SK-N-SH treated with all-trans-retinoic acid at 6 μM for 48 hours (cell line): ENCODE measurements at regions not wholly inside any gene's neighbourhood (a gene's known extent, or its start where the extent isn't known, plus 50 kb on each side); places are given as distances from the start of the nearest gene placed in this dataset.

ENCODE experiments used
- ARNTL ChIP-seq: fragments of 450-650 bp; formaldehyde crosslinking; IDR thresholded peaks from 2 replicates; pipeline ENCODE4 v1.5.0; 2020; ENCODE audit warnings: low read depth, mild to moderate bottlenecking, moderate library complexity, borderline replicate concordance
- BACH2 ChIP-seq: fragments of 250-450 bp; sonication (Bioruptor Pico); IDR thresholded peaks from 2 replicates; pipeline ENCODE4 v1.9.0; 2021; ENCODE audit warnings: mild to moderate bottlenecking, borderline replicate concordance
- CSDC2 ChIP-seq: fragments of 250-450 bp; sonication (Bioruptor Pico); IDR thresholded peaks from 2 replicates; pipeline ENCODE4 v1.5.0; 2020; ENCODE audit warnings: mild to moderate bottlenecking, moderate library complexity
- GLIS3 ChIP-seq: fragments of 250-450 bp; sonication (Bioruptor Pico); IDR thresholded peaks from 2 replicates; pipeline ENCODE4 v1.5.0; 2020; ENCODE audit warnings: mild to moderate bottlenecking, moderate library complexity
- ISL1 ChIP-seq: fragments of 250-450 bp; sonication (Bioruptor Pico); IDR thresholded peaks from 2 replicates; pipeline ENCODE4 v2.1.2; 2022; ENCODE audit warnings: mild to moderate bottlenecking, moderate library complexity
- OSR1 ChIP-seq: fragments of 250-450 bp; sonication (Bioruptor Pico); IDR thresholded peaks from 2 replicates; pipeline ENCODE4 v1.8.0; 2022; ENCODE audit warnings: moderate library complexity, mild to moderate bottlenecking, inconsistent platforms
- PPARA ChIP-seq: fragments of 250-450 bp; sonication (Bioruptor Pico); IDR thresholded peaks from 2 replicates; pipeline ENCODE4 v1.5.0; 2020; ENCODE audit warnings: mild to moderate bottlenecking, borderline replicate concordance
- ZFP30 ChIP-seq: fragments of 450-650 bp; formaldehyde crosslinking; IDR thresholded peaks from 2 replicates; pipeline ENCODE4 v1.5.0; 2022; ENCODE audit warnings: mild to moderate bottlenecking, moderate library complexity
- ZNF565 ChIP-seq: fragments of 450-650 bp; formaldehyde crosslinking; conservative IDR thresholded peaks from 2 replicates; pipeline ENCODE4 v1.5.0; 2020; ENCODE audit warnings: low read depth, mild to moderate bottlenecking, moderate library complexity
- ZNF70 ChIP-seq: fragments of 450-650 bp; formaldehyde crosslinking; IDR thresholded peaks from 2 replicates; pipeline ENCODE4 v1.5.0; 2020; ENCODE audit warnings: mild to moderate bottlenecking, moderate library complexity
- TF ChIP-seq, protein P1 (sequence below): fragments of 250-450 bp; sonication (Bioruptor Pico); IDR thresholded peaks from 2 replicates; pipeline ENCODE4 v1.8.0; 2020; ENCODE audit warnings: mild to moderate bottlenecking, moderate library complexity, borderline replicate concordance
- TF ChIP-seq, protein P2 (sequence below): fragments of 250-450 bp; sonication (Bioruptor Pico); IDR thresholded peaks from 2 replicates; pipeline ENCODE4 v1.8.0; 2021; ENCODE audit warnings: low read depth, mild to moderate bottlenecking, moderate library complexity, borderline replicate concordance
- TF ChIP-seq, protein P3 (sequence below): fragments of 250-450 bp; sonication (Bioruptor Pico); IDR thresholded peaks from 2 replicates; pipeline ENCODE4 v1.5.1; 2020; ENCODE audit warnings: low read depth, mild to moderate bottlenecking, moderate library complexity
- TF ChIP-seq, protein P4 (sequence below): fragments of 250-450 bp; sonication (Bioruptor Pico); IDR thresholded peaks from 2 replicates; pipeline ENCODE4 v1.5.1; 2021; ENCODE audit warnings: mild to moderate bottlenecking, moderate library complexity

DNA sequence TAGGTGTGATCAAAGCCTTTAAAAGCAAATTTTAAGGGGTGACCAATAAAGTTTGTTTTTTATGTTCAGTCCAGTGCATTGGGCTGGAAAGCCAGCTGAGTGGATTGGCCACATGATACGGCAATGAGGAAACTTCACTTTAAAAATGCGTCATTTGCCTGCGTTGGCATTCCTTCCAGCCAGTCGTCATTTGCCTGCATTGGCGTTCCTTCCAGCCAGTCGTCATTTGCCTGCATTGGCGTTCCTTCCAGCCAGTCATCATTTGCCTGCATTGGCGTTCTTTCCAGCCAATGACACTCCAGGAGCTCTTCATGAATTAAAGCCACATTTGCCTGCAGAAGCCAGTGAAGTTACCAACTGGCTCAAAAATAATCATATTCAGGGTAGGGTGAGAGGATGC lies 378.6 kb downstream of the SMOC2 start:
- TF ChIP-seq, protein P1, sequence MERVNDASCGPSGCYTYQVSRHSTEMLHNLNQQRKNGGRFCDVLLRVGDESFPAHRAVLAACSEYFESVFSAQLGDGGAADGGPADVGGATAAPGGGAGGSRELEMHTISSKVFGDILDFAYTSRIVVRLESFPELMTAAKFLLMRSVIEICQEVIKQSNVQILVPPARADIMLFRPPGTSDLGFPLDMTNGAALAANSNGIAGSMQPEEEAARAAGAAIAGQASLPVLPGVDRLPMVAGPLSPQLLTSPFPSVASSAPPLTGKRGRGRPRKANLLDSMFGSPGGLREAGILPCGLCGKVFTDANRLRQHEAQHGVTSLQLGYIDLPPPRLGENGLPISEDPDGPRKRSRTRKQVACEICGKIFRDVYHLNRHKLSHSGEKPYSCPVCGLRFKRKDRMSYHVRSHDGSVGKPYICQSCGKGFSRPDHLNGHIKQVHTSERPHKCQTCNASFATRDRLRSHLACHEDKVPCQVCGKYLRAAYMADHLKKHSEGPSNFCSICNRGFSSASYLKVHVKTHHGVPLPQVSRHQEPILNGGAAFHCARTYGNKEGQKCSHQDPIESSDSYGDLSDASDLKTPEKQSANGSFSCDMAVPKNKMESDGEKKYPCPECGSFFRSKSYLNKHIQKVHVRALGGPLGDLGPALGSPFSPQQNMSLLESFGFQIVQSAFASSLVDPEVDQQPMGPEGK (CRISPR knock-in tag), result no peak
- TF ChIP-seq PPARA (CRISPR knock-in tag), result no peak
- TF ChIP-seq ZNF565 (CRISPR knock-in tag), result no peak
- TF ChIP-seq ZNF70 (CRISPR knock-in tag), result no peak
- TF ChIP-seq, protein P2, sequence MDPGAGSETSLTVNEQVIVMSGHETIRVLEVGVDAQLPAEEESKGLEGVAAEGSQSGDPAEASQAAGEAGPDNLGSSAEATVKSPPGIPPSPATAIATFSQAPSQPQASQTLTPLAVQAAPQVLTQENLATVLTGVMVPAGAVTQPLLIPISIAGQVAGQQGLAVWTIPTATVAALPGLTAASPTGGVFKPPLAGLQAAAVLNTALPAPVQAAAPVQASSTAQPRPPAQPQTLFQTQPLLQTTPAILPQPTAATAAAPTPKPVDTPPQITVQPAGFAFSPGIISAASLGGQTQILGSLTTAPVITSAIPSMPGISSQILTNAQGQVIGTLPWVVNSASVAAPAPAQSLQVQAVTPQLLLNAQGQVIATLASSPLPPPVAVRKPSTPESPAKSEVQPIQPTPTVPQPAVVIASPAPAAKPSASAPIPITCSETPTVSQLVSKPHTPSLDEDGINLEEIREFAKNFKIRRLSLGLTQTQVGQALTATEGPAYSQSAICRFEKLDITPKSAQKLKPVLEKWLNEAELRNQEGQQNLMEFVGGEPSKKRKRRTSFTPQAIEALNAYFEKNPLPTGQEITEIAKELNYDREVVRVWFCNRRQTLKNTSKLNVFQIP (CRISPR knock-in tag), result no peak
- no peak for TF ChIP-seq ZFP30 (CRISPR knock-in tag)
- no peak for TF ChIP-seq ARNTL (CRISPR knock-in tag)
- no peak for TF ChIP-seq CSDC2
- TF ChIP-seq GLIS3, result no peak
- TF ChIP-seq, protein P3, sequence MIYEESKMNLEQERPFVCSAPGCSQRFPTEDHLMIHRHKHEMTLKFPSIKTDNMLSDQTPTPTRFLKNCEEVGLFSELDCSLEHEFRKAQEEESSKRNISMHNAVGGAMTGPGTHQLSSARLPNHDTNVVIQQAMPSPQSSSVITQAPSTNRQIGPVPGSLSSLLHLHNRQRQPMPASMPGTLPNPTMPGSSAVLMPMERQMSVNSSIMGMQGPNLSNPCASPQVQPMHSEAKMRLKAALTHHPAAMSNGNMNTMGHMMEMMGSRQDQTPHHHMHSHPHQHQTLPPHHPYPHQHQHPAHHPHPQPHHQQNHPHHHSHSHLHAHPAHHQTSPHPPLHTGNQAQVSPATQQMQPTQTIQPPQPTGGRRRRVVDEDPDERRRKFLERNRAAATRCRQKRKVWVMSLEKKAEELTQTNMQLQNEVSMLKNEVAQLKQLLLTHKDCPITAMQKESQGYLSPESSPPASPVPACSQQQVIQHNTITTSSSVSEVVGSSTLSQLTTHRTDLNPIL, result no peak
- TF ChIP-seq BACH2 (CRISPR knock-in tag), result no peak
- TF ChIP-seq OSR1 (CRISPR knock-in tag), result no peak
- TF ChIP-seq, protein P4, sequence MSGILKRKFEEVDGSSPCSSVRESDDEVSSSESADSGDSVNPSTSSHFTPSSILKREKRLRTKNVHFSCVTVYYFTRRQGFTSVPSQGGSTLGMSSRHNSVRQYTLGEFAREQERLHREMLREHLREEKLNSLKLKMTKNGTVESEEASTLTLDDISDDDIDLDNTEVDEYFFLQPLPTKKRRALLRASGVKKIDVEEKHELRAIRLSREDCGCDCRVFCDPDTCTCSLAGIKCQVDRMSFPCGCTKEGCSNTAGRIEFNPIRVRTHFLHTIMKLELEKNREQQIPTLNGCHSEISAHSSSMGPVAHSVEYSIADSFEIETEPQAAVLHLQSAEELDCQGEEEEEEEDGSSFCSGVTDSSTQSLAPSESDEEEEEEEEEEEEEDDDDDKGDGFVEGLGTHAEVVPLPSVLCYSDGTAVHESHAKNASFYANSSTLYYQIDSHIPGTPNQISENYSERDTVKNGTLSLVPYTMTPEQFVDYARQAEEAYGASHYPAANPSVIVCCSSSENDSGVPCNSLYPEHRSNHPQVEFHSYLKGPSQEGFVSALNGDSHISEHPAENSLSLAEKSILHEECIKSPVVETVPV (CRISPR knock-in tag), result no peak
- TF ChIP-seq ISL1, result no peak
